GM19452 (cell line): ENCODE measurements at regions not wholly inside any gene's neighbourhood (a gene's known extent, or its start where the extent isn't known, plus 50 kb on each side); places are given as distances from the start of the nearest gene placed in this dataset.
A peak's percentile ranks its signal among the peaks of the same experiment; 100 is the strongest.

Experiments used
- ATAC-seq: cut with Tn5 transposase; IDR thresholded peaks from one replicate; pipeline ENCODE4 v1.9.1; 2021; ENCODE audit not compliant: unreplicated experiment

- ATAC-seq, result no peak
Measured at GRCh38 chr12:43294916-43295315, 257.1 kb downstream of the ADAMTS20 start.

- no peak for ATAC-seq
Measured at GRCh38 chr12:43294147-43294546, 257.9 kb downstream of the ADAMTS20 start.

- ATAC-seq, result no peak
Measured at GRCh38 chr12:43293396-43293795, 258.6 kb downstream of the ADAMTS20 start.

GRCh38 chr12:43292699-43293098 lies 259.3 kb downstream of the ADAMTS20 start:
- no peak for ATAC-seq

- no peak for ATAC-seq
Measured at GRCh38 chr12:43291516-43291915, 260.5 kb downstream of the ADAMTS20 start.

GRCh38 chr12:43290836-43291235 lies 261.2 kb downstream of the ADAMTS20 start:
- no peak for ATAC-seq

GRCh38 chr12:43289426-43289801 lies 262.6 kb downstream of the ADAMTS20 start:
- no peak for ATAC-seq

- no peak for ATAC-seq
Measured at GRCh38 chr12:43288671-43289425, 263.2 kb downstream of the ADAMTS20 start.

GRCh38 chr12:43287706-43288383 lies 264.2 kb downstream of the ADAMTS20 start:
- no peak for ATAC-seq

GRCh38 chr12:43286986-43287385 lies 265.0 kb downstream of the ADAMTS20 start:
- ATAC-seq, result no peak

- ATAC-seq, result peak; percentile 50
Measured at GRCh38 chr12:43285159-43285598, 266.8 kb downstream of the ADAMTS20 start.

- ATAC-seq, result no peak
Measured at GRCh38 chr12:43284486-43285158, 267.4 kb downstream of the ADAMTS20 start.

GRCh38 chr12:43283206-43283605 lies 268.8 kb downstream of the ADAMTS20 start:
- ATAC-seq, result no peak

GRCh38 chr12:43282106-43282505 lies 269.9 kb downstream of the ADAMTS20 start:
- ATAC-seq, result no peak

- ATAC-seq, result no peak
Measured at GRCh38 chr12:43281563-43281962, 270.4 kb downstream of the ADAMTS20 start.

GRCh38 chr12:43278541-43278832 lies 273.5 kb downstream of the ADAMTS20 start:
- ATAC-seq, result no peak

- peak; percentile 76 for ATAC-seq
Measured at GRCh38 chr12:43277651-43278540, 274.1 kb downstream of the ADAMTS20 start.

GRCh38 chr12:43273467-43273866 lies 278.5 kb downstream of the ADAMTS20 start:
- ATAC-seq, result no peak

- no peak for ATAC-seq
Measured at GRCh38 chr12:43271659-43272058, 280.3 kb downstream of the ADAMTS20 start.

GRCh38 chr12:43267818-43268217 lies 284.2 kb downstream of the ADAMTS20 start:
- ATAC-seq, result no peak

GRCh38 chr12:43261701-43262100 lies 290.3 kb downstream of the ADAMTS20 start:
- no peak for ATAC-seq
